ENCODE measurements at regions not wholly inside any gene's neighbourhood (a gene's known extent, or its start where the extent isn't known, plus 50 kb on each side); places are given as distances from the start of the nearest gene placed in this dataset.

GRCh38 chrX:39601231-39602177 lies 496.3 kb downstream of the BCOR start:
- TF ChIP-seq CTCF (IDR thresholded peaks at IDR 0.05) (no peak), POLR2A (IDR thresholded peaks at IDR 0.05) (no peak)
